Neural cell (in vitro differentiated cells): ENCODE measurements at regions not wholly inside any gene's neighbourhood (a gene's known extent, or its start where the extent isn't known, plus 50 kb on each side); places are given as distances from the start of the nearest gene placed in this dataset.

Source experiments
- EP300 ChIP-seq: fragments of 450-650 bp; conservative IDR thresholded peaks from 2 replicates; pipeline ENCODE4 v1.6.1; 2014; ENCODE audit warnings: antibody characterized with exemption, mild to moderate bottlenecking, moderate library complexity; ENCODE audit not compliant: poor library complexity, severe bottlenecking
- EZH2 ChIP-seq: fragments of 200-600, 300-800 bp; shearing (Covaris generic), sonication (generic); IDR thresholded peaks from 2 replicates; pipeline ENCODE4 v1.6.1; 2014; ENCODE audit warnings: antibody characterized with exemption, low read length, borderline replicate concordance, mild to moderate bottlenecking; ENCODE audit not compliant: insufficient read depth, poor library complexity, severe bottlenecking
- MXI1 ChIP-seq: fragments of 450-650 bp; conservative IDR thresholded peaks from 2 replicates; pipeline ENCODE4 v1.6.1; 2014; ENCODE audit warnings: antibody characterized with exemption, mild to moderate bottlenecking; ENCODE audit not compliant: poor library complexity, severe bottlenecking
- POLR2AphosphoS5 ChIP-seq: IDR thresholded peaks from 2 replicates; pipeline ENCODE4 v1.6.1; 2012
- TF ChIP-seq, protein P1 (sequence below): fragments of 450-650 bp; IDR thresholded peaks from 2 replicates; pipeline ENCODE4 v1.5.1; 2014; ENCODE audit warnings: antibody characterized with exemption, mild to moderate bottlenecking, moderate library complexity; ENCODE audit not compliant: poor library complexity, severe bottlenecking

DNA sequence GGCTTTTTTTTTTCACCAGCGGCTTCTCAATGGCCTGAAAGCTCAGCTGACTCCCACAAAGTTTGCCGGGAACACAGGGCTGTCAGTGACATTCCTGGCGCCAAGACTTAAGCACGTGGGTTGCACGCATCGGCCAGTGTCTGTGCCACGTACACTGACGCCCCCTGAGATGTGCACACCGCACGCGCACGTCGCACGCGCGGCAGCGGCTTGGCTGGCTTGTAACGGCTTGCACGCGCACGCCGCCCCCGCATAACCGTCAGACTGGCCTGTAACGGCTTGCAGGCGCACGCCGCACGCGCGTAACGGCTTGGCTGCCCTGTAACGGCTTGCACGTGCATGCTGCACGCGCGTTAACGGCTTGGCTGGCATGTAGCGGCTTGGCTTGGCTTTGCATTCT lies 63.2 kb downstream of the CCDC74A start:
- TF ChIP-seq POLR2AphosphoS5, result no peak
- TF ChIP-seq, protein P1, sequence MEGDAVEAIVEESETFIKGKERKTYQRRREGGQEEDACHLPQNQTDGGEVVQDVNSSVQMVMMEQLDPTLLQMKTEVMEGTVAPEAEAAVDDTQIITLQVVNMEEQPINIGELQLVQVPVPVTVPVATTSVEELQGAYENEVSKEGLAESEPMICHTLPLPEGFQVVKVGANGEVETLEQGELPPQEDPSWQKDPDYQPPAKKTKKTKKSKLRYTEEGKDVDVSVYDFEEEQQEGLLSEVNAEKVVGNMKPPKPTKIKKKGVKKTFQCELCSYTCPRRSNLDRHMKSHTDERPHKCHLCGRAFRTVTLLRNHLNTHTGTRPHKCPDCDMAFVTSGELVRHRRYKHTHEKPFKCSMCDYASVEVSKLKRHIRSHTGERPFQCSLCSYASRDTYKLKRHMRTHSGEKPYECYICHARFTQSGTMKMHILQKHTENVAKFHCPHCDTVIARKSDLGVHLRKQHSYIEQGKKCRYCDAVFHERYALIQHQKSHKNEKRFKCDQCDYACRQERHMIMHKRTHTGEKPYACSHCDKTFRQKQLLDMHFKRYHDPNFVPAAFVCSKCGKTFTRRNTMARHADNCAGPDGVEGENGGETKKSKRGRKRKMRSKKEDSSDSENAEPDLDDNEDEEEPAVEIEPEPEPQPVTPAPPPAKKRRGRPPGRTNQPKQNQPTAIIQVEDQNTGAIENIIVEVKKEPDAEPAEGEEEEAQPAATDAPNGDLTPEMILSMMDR, result no peak
- TF ChIP-seq MXI1, result no peak
- no peak for TF ChIP-seq EZH2
- TF ChIP-seq EP300, result no peak
